Pancreas (tissue), 10 donors: ENCODE measurements at regions not wholly inside any gene's neighbourhood (a gene's known extent, or its start where the extent isn't known, plus 50 kb on each side); places are given as distances from the start of the nearest gene placed in this dataset.

Experiments used
- ATAC-seq, 4 donors: fragments of 200-7000 bp; cut with Tn5 transposase; one replicate each; pipeline versions ENCODE4 v1.8.0 to v1.9.1; 2020; ENCODE audit warnings: mild to moderate bottlenecking in 4 of 4, moderate library complexity in 4 of 4
- DNase-seq, 6 donors: peaks; one replicate each; pipeline ENCODE4 v3.0.0-alpha.2; 2020
- FAIRE-seq: peaks from 2 replicates; lab custom pipeline; 2012; peaks lifted over from hg19 to GRCh38; lab: Jason Lieb, UNC
- H3K27ac ChIP-seq, 4 donors: fragments of 200-600 bp; sonication (generic); 1 replicate in 3 of 4; 2 replicates in 1 of 4; pipeline versions ENCODE4 v1.5.0 to v1.8.0; 2020
- H3K27me3 ChIP-seq, 4 donors: fragments of 200-600 bp; one replicate each; pipeline ENCODE4 v1.8.0; 2021
- H3K36me3 ChIP-seq, 3 donors: fragments of 200-600 bp; sonication (generic) in 1 of 3; one replicate each; pipeline versions ENCODE4 v1.5.0 to v1.8.0; 2020 to 2021
- H3K4me1 ChIP-seq, 3 donors: fragments of 200-600 bp; one replicate each; pipeline ENCODE4 v1.8.0; 2021
- H3K4me3 ChIP-seq, 4 donors: fragments of 200-600 bp; sonication (generic) in 2 of 4; one replicate each; pipeline versions ENCODE4 v1.5.0 to v1.8.0; 2020 to 2021
- H3K9me3 ChIP-seq, 4 donors: fragments of 200-600 bp; one replicate each; pipeline ENCODE4 v1.8.0; 2021
- CTCF ChIP-seq, 4 donors: fragments of 200-600 bp; sonication (generic) in 3 of 4; IDR thresholded peaks; one replicate each; pipeline versions ENCODE4 v1.5.0 to v1.8.0; 2021; ENCODE audit warnings: antibody characterized with exemption in 4 of 4
- WGBS, 2 donors: extraction: QIAGEN DNeasy Blood & Tissue Kit; methylation state at CpG; one replicate each; pipeline ENCODE4 v1.1.7; 2013; 5-methylcytosine and 5-hydroxymethylcytosine counted together
- intact Hi-C, 3 donors: fragments of 100-400 bp; cut with DNase I; formaldehyde crosslinking; loops; one replicate each; pipeline versions ENCODE4 v1.11.1 to v1.14.2; 2022
- donor health status: healthy with polysubstance abuse.
- donor health status: DM: no; HTN: no; CAD: no; lungs with moderate emphysema.
- donor health status: DM: no; HTN: no; CAD: no.
- donor health status: control.
- donor health status: control.
- donor health status: Bipolar disorder and iron deficiency.
- donor health status: DM: yes; HTN: yes; CAD: no.
- donor health status: DM: no; HTN: no; CAD: no.
- donor health status: DM: no; HTN: no; CAD: no.
- donor health status: DM: yes; HTN: yes; CAD: no.

DNA sequence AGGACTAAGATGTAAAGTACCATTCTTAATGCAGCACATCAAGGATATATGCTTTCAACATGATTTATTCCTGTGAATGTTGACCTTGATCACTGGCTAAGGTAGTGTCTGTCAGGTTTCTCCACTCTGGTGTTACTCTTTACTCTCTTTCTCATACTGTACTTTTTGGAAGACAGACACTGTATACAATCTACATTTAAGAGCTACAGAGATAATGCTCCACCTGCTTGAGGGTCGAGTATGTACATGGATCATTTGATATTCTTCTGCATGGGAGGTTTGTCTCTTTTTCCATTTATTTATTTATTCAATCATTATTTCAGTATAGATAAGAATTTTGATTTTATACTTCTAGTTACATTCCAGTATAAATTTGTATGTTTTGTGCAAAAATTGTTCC is 199.5 kb upstream of the RGPD4 start:
- no peak for FAIRE-seq

GRCh38 chr2:107627926-107628325 is 198.8 kb upstream of the RGPD4 start:
- DNase-seq (no peak), FAIRE-seq (no peak), ATAC-seq (no peak)
- H3K4me1 ChIP-seq: no peaks in the 10 kb centered on the region
- no peak for TF ChIP-seq CTCF (IDR thresholded peaks at IDR 0.05)
- intact Hi-C loops: no loop called here
- no peak overlapping the region for H3K4me3 ChIP-seq
- H3K27me3 ChIP-seq: no peaks in the 10 kb centered on the region
- no peak overlapping the region for H3K27ac ChIP-seq
- 73 to 89% methylated on average over 3 of the region's 3 CpGs for WGBS, 2 donors
- no peaks in the 10 kb centered on the region for H3K9me3 ChIP-seq
- H3K36me3 ChIP-seq: no peaks in the 10 kb centered on the region

More for the DNA sequence above, 199.5 kb upstream of the RGPD4 start:
- Histone ChIP-seq H3K36me3 (no peaks in the 10 kb centered on the region), H3K27me3 (no peaks in the 10 kb centered on the region), H3K4me3 (no peak overlapping the region), H3K27ac (no peak overlapping the region), H3K4me1 (no peaks in the 10 kb centered on the region), H3K9me3 (no peaks in the 10 kb centered on the region)
- ATAC-seq (no peak), DNase-seq (no peak)
- WGBS, 2 donors: 31 to 77% methylated on average over 1 of the region's 1 CpG
- intact Hi-C loops: no loop called here
- TF ChIP-seq CTCF (IDR thresholded peaks at IDR 0.05): peak in 1 of 4 donors; percentile 18

- intact Hi-C loops: no loop called here
- no peak for FAIRE-seq
- no peak for TF ChIP-seq CTCF (IDR thresholded peaks at IDR 0.05)
- H3K4me1 ChIP-seq: no peaks in the 10 kb centered on the region
- H3K4me3 ChIP-seq: no peak overlapping the region
- H3K27ac ChIP-seq: no peak overlapping the region
- H3K27me3 ChIP-seq: no peaks in the 10 kb centered on the region
- no peak for DNase-seq
- ATAC-seq: no peak
- WGBS, 2 donors: 54 to 69% methylated on average over 3 of the region's 3 CpGs
- no peaks in the 10 kb centered on the region for H3K36me3 ChIP-seq
- H3K9me3 ChIP-seq: no peaks in the 10 kb centered on the region
These were observed 193.0 kb upstream of the RGPD4 start for GRCh38 chr2:107633580-107634147.

GRCh38 chr2:107634172-107634571 is 192.5 kb upstream of the RGPD4 start:
- DNase-seq: no peak
- intact Hi-C loops: no loop called here
- TF ChIP-seq CTCF (IDR thresholded peaks at IDR 0.05): no peak
- 84 to 85% methylated on average over 1 of the region's 1 CpG for WGBS, 2 donors
- Histone ChIP-seq H3K9me3 (no peaks in the 10 kb centered on the region), H3K36me3 (no peaks in the 10 kb centered on the region), H3K4me1 (no peaks in the 10 kb centered on the region), H3K4me3 (no peak overlapping the region), H3K27ac (no peak overlapping the region), H3K27me3 (no peaks in the 10 kb centered on the region)
- no peak for ATAC-seq
- FAIRE-seq: no peak

- intact Hi-C loops: no loop called here
- FAIRE-seq (no peak), DNase-seq (no peak), ATAC-seq (no peak)
- Histone ChIP-seq H3K27ac (no peak overlapping the region), H3K27me3 (no peaks in the 10 kb centered on the region), H3K4me3 (no peak overlapping the region), H3K4me1 (no peaks in the 10 kb centered on the region), H3K36me3 (no peaks in the 10 kb centered on the region), H3K9me3 (no peaks in the 10 kb centered on the region)
- 47 to 48% methylated on average over 3 of the region's 3 CpGs for WGBS, 2 donors
- TF ChIP-seq CTCF (IDR thresholded peaks at IDR 0.05): no peak
These were observed 190.8 kb upstream of the RGPD4 start for GRCh38 chr2:107635883-107636282.
